LoVo (cell line): ENCODE measurements at regions not wholly inside any gene's neighbourhood (a gene's known extent, or its start where the extent isn't known, plus 50 kb on each side); places are given as distances from the start of the nearest gene placed in this dataset.
A peak's percentile ranks its signal among the peaks of the same experiment; 100 is the strongest.
"Not testable (repeated sequence)": the region's sequence is repeated elsewhere in the genome, so short reads cannot be mapped to it uniquely, and the experiment has no call there.

Experiments
- DNase-seq: peaks from one replicate; pipeline ENCODE4 v3.0.0-alpha.2; 2016; ENCODE audit warnings: low spot score

GRCh38 chr22:22758101-22758807 lies 113.8 kb downstream of the GGTLC2 start:
- not testable (repeated sequence) for DNase-seq

DNA sequence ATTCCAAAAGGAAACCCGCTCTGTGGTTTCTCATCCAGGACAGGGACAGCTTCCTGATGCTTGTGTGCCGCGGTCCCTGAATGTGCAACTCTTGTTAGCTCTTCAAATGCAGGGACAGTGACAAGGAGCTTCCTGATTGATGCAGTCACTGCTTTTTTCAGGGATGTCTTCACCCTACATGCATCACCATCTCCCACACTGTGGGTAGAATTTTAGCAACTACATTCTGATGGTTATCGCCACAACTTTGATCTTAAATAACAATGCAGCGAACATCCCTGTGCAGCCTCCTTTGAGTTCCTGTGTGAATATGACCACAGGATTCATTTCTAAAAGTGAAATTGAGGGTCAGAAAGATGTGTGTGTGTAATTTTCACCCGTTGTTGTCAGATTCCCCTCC lies 115.0 kb downstream of the GGTLC2 start:
- no peak for DNase-seq

GRCh38 chr22:22759889-22760546 lies 115.6 kb downstream of the GGTLC2 start:
- DNase-seq = no peak

GRCh38 chr22:22761606-22761962 lies 117.2 kb downstream of the GGTLC2 start:
- no peak for DNase-seq

- DNase-seq = no peak
These were observed 117.8 kb downstream of the GGTLC2 start for GRCh38 chr22:22761963-22762772.

GRCh38 chr22:22763512-22763911 lies 119.1 kb downstream of the GGTLC2 start:
- no peak for DNase-seq

DNA sequence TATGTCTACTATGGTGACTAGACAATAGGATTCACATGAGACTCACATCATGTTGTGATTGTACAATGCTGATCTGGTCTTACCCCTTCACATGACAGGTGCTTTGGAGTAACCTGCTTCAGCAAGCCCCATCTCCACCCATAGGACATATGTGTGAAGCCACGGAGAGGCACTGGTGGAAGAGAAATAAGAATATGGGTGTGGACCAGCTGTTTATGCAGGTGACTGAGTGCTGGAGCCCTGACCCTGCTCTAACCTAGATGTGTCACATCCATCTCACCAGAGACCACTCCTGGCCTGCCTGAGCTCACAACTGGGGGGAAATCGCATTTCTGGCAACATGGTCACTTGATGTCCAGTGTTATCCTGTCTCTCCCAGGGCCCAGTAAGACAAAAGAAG lies 119.7 kb downstream of the GGTLC2 start:
- DNase-seq = no peak

GRCh38 chr22:22767876-22768602 lies 119.6 kb upstream of the IGLL5 start:
- DNase-seq = no peak

DNA sequence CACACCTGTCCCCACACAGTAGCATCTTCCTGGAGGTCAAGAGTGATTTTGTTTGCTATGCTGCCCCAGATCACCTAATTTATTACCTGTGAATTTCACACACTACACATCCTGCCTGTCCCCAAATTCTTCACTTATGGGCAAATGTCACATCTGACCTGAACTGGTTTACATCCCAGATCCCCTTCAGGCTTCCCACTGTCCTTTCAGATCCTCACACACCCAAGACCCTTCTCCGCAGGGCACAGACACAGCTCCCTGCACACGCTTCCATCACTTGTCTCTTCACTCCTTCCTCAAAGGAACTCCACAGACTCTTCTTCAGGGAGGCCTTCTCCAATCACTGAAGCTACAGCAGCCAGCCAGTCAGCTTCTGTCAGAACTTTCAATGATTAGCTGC lies 118.7 kb upstream of the IGLL5 start:
- DNase-seq = no peak

DNA sequence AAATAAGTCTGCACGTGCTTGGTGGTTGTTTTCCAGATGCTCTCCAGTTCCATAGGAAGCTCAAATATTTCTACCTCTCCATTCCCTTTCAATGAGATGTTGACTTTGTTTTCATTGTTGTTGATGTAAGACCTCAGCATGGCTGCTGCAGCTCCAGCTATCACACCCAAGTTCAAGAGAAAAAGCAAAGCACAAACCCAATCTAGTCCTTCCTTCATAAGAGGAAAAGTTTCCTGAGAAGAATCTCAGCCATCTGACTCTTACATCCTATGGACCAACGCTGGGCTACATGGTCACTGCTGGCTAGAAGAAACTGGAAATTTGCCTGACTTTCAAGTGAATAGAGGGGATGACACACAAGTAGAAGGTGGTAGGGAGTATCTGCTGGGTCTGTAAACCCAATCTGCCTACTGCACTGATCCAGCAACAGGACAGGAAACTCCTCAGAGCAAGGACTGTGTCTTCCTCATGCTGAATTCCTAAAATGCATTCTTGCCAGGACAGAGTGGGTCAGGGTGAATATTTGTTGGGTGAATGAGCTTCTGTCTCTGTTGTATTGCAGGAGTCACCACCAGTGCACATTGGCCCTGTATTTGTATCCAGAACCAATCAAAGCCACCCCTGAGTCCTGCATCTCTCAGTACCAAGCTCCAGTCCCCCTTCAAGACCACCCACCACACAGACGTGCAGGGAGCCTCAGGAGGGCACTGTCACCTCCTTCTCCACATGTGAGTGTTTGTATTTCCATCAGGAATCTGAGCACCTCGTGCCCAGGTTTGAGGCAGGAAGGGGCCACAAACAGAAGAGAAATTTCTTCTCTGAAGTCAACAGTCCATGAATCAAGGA lies 118.0 kb upstream of the IGLL5 start:
- DNase-seq = no peak

DNA sequence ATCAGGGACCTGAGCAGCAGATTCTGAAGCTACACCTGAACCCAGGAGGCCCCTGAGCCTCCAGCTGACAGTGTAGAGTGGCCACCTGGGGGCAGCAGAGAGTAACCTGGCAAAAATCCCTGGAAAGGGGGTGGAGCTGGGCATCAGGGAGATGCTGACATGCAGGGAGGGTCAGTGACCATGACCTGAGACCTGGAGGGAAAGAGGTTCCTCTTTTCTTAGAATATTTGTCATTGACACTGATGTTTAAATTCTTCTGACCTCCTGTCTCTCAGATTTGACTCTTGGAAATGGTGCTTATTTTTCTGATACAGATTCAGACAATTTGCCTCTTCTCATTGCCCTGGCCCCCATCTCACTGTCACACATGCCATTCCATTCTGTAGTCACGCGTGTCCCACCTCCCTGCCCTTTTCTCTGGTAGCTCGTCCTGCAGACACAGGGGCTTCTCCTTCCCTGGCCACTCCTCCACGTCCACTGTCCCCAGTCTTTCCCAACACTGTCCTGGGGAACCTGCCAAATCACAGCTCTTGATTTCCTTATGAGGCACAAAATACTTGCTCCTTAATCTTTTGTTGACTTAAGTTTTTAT lies 117.2 kb upstream of the IGLL5 start:
- peak; percentile 35 for DNase-seq

DNA sequence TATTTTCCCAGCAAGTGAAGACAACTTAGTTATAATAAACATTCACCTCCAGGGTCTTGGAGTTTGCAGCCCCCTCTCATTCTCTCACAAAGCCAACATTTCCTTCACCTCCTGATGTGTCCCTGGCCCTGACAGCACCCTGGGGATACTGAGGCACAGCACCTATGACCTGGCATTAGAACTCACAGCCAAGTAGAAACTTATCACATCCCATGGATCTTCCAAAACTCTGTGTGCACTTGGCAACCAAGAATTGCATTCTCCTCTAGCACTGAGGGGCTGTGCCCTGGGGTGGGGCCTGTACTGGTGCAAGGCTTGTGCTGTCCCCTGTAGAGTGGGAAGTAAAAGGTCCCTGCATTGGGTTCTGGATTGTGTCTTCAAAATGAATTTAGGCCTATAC lies 116.7 kb upstream of the IGLL5 start:
- DNase-seq = no peak

GRCh38 chr22:22771696-22772377 lies 115.8 kb upstream of the IGLL5 start:
- DNase-seq = no peak

GRCh38 chr22:22772396-22772795 lies 115.2 kb upstream of the IGLL5 start:
- no peak for DNase-seq

- DNase-seq = no peak
These were observed 114.7 kb upstream of the IGLL5 start for GRCh38 chr22:22772883-22773282.

GRCh38 chr22:22773427-22773826 lies 114.2 kb upstream of the IGLL5 start:
- no peak for DNase-seq

- no peak for DNase-seq
These were observed 113.5 kb upstream of the IGLL5 start for GRCh38 chr22:22773979-22774604.

DNA sequence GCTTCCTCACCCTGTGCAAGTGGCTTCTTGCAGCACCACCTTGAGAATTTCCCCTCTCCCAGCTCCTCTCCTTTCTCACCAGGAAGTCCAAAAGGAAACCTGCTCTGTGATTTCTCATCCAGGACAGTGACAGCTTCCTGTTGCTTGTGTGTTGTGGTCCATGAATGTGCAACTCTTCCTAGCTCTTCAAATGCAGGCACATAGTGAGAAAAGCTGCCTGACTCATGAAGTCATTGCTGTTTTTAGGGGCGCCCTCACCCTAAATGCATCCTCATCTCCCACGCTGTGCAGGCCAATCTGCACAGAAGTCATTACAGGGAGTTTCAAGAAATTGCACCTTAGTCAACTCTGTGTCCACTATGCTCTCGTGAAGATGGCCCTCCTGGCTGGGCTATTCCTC lies 112.9 kb upstream of the IGLL5 start:
- DNase-seq = not testable (repeated sequence)

DNA sequence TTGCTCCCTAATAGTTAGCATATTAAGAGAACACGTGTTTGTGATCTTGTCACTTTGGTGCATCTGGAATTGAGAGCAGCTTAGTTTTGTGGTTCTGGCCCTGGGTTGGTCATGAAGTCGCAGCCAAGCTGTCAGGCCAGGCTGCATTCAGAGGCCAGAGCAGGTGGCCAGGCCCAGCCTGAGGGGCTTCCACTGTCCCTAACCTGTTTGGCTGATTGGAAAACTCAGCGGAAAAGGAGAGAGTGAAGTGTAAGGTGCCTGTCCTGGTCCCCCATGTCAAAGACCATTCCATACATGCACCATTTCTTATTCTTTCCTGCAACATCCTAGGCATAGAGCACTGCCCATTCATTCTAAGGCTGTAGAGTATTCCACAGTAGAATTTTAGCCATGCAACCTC lies 111.5 kb upstream of the IGLL5 start:
- no peak for DNase-seq

GRCh38 chr22:22779213-22779612 lies 108.4 kb upstream of the IGLL5 start:
- no peak for DNase-seq
